ENCODE measurements at regions not wholly inside any gene's neighbourhood (a gene's known extent, or its start where the extent isn't known, plus 50 kb on each side); places are given as distances from the start of the nearest gene placed in this dataset.

- 67 to 79% methylated on average over 1 of the region's 1 CpG for WGBS, 2 donors
- no peak overlapping the region for H3K4me3 ChIP-seq
- H3K9me3 ChIP-seq = peaks cover 0 to 3% (median 0%) of the 10 kb centered on the region in 4 donors
- no peak for ATAC-seq (ENCODE audit: low FRiP score in 2 of 2)
- no peaks in the 10 kb centered on the region for H3K36me3 ChIP-seq
- no peak for DNase-seq
- TF ChIP-seq EP300 (IDR thresholded peaks at IDR 0.05) (no peak), POLR2A (IDR thresholded peaks at IDR 0.05) (no peak), CTCF (IDR thresholded peaks at IDR 0.05) (no peak), POLR2AphosphoS5 (IDR thresholded peaks at IDR 0.05) (no peak)
- no peaks in the 10 kb centered on the region for H3K27me3 ChIP-seq
- no peaks in the 10 kb centered on the region for H3K4me1 ChIP-seq
- H3K27ac ChIP-seq = no peak overlapping the region
Observed at GRCh38 chr11:91591021-91591420, 633.6 kb upstream of the FAT3 start.

GRCh38 chr11:91587131-91587530 is 637.5 kb upstream of the FAT3 start:
- H3K9me3 ChIP-seq = no peaks in the 10 kb centered on the region
- 71 to 75% methylated on average over 3 of the region's 3 CpGs for WGBS, 2 donors
- H3K4me1 ChIP-seq = no peaks in the 10 kb centered on the region
- no peaks in the 10 kb centered on the region for H3K27me3 ChIP-seq
- DNase-seq (no peak), ATAC-seq (ENCODE audit: low FRiP score in 2 of 2) (no peak)
- no peak overlapping the region for H3K4me3 ChIP-seq
- TF ChIP-seq EP300 (IDR thresholded peaks at IDR 0.05) (no peak), POLR2A (IDR thresholded peaks at IDR 0.05) (no peak)
- H3K27ac ChIP-seq = no peak overlapping the region
- H3K36me3 ChIP-seq = no peaks in the 10 kb centered on the region

DNA sequence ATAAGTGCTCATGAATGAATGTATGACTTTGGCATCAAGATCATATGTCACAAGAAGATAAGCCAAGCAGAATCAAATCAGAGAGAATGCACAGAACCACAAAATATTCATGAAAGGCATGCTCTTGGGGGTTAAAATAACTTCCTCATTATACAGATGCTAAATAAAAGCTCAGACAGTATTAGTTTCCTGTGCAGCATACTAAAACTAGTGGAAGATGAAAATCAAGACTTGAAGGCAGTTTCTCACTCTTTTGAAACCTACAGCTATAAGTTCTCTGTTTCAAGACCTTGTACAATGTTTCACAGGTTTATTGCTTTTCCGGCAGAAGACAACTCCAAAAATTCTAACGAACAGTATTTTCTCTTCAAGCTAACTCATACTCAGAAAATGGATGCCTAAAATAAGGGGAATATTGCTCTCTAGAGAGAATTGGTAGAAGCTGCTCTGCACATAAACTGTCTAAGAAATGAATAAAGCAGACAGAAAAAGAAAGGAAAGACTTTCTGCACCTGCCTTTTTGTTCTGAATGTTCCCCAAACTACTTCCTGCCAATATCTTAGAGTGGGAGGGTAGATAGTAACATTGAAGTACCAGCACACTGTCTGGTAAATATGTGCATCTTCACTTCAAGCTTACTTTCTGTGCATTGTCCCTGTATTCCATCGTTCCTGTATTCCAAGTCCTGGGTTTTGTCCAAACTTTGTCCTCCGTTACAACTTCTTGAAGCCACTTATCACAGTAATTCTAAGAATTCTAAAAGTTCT is 639.4 kb upstream of the FAT3 start:
- Histone ChIP-seq H3K27ac (no peak overlapping the region), H3K36me3 (no peaks in the 10 kb centered on the region), H3K4me3 (no peak overlapping the region), H3K9me3 (no peaks in the 10 kb centered on the region), H3K27me3 (no peaks in the 10 kb centered on the region), H3K4me1 (no peaks in the 10 kb centered on the region)
- TF ChIP-seq CTCF (IDR thresholded peaks at IDR 0.05) = no peak
- no peak for TF ChIP-seq EP300 (IDR thresholded peaks at IDR 0.05)
- no peak for ATAC-seq (ENCODE audit: low FRiP score in 2 of 2)
- DNase-seq = no peak
- whole genome bisulfite sequencing, 2 donors = 79 to 80% methylated on average over 4 of the region's 4 CpGs

- TF ChIP-seq CTCF (IDR thresholded peaks at IDR 0.05) (no peak), POLR2AphosphoS5 (IDR thresholded peaks at IDR 0.05) (no peak), POLR2A (IDR thresholded peaks at IDR 0.05) (no peak), EP300 (IDR thresholded peaks at IDR 0.05) (no peak)
- Histone ChIP-seq H3K27me3 (no peaks in the 10 kb centered on the region), H3K4me1 (no peaks in the 10 kb centered on the region), H3K36me3 (no peaks in the 10 kb centered on the region), H3K27ac (no peak overlapping the region), H3K9me3 (no peaks in the 10 kb centered on the region), H3K4me3 (no peak overlapping the region)
- WGBS, 2 donors = 86 to 89% methylated on average over 1 of the region's 1 CpG
- no peak for ATAC-seq (ENCODE audit: low FRiP score in 2 of 2)
- no peak for DNase-seq
Observed at GRCh38 chr11:91563176-91563575, 661.4 kb upstream of the FAT3 start.

- H3K27me3 ChIP-seq = no peaks in the 10 kb centered on the region
- 86 to 92% methylated on average over 2 of the region's 2 CpGs for WGBS, 2 donors
Observed at GRCh38 chr11:91560434-91560833, 664.2 kb upstream of the FAT3 start.

More at GRCh38 chr11:91560434-91560833, 664.2 kb upstream of the FAT3 start:
- H3K4me3 ChIP-seq = no peak overlapping the region
- no peak for DNase-seq
- H3K36me3 ChIP-seq = no peaks in the 10 kb centered on the region
- ATAC-seq (ENCODE audit: low FRiP score in 2 of 2) = no peak
- TF ChIP-seq EP300 (IDR thresholded peaks at IDR 0.05) (no peak), CTCF (IDR thresholded peaks at IDR 0.05) (no peak), POLR2A (IDR thresholded peaks at IDR 0.05) (no peak), POLR2AphosphoS5 (IDR thresholded peaks at IDR 0.05) (no peak)
- H3K4me1 ChIP-seq = no peaks in the 10 kb centered on the region
- H3K27ac ChIP-seq = no peak overlapping the region
- no peaks in the 10 kb centered on the region for H3K9me3 ChIP-seq
